DND-41 (cell line): ENCODE measurements at regions not wholly inside any gene's neighbourhood (a gene's known extent, or its start where the extent isn't known, plus 50 kb on each side); places are given as distances from the start of the nearest gene placed in this dataset.

Experiments
- EZH2 ChIP-seq: IDR thresholded peaks from 3 replicates; pipeline ENCODE4 v1.6.1; 2012; ENCODE audit warnings: borderline replicate concordance, low read depth, mild to moderate bottlenecking, moderate library complexity, low read length, inconsistent platforms; ENCODE audit not compliant: severe bottlenecking
- TF ChIP-seq, protein P1 (sequence below): IDR thresholded peaks from 2 replicates; pipeline ENCODE4 v1.5.1; 2012; ENCODE audit warnings: borderline replicate concordance, low read length, moderate library complexity, mild to moderate bottlenecking; ENCODE audit not compliant: poor library complexity, severe bottlenecking; ENCODE audit errors: extremely low read depth

GRCh38 chr9:26237256-26237655 lies 559.0 kb upstream of the TUSC1 start:
- TF ChIP-seq, protein P1, sequence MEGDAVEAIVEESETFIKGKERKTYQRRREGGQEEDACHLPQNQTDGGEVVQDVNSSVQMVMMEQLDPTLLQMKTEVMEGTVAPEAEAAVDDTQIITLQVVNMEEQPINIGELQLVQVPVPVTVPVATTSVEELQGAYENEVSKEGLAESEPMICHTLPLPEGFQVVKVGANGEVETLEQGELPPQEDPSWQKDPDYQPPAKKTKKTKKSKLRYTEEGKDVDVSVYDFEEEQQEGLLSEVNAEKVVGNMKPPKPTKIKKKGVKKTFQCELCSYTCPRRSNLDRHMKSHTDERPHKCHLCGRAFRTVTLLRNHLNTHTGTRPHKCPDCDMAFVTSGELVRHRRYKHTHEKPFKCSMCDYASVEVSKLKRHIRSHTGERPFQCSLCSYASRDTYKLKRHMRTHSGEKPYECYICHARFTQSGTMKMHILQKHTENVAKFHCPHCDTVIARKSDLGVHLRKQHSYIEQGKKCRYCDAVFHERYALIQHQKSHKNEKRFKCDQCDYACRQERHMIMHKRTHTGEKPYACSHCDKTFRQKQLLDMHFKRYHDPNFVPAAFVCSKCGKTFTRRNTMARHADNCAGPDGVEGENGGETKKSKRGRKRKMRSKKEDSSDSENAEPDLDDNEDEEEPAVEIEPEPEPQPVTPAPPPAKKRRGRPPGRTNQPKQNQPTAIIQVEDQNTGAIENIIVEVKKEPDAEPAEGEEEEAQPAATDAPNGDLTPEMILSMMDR: no peak
- TF ChIP-seq EZH2: no peak
